NCI-H1105 treated with DMSO at 0.1 percent for 48 hours (cell line): ENCODE measurements at regions not wholly inside any gene's neighbourhood (a gene's known extent, or its start where the extent isn't known, plus 50 kb on each side); places are given as distances from the start of the nearest gene placed in this dataset.

Experiments
- DNase-seq: peaks from one replicate; lab custom pipeline; 2025; lab: John Stamatoyannopoulos, UW

GRCh38 chr10:88023676-88024075 is 160.3 kb downstream of the PTEN start:
- no peak for DNase-seq

- DNase-seq, result no peak
Observed at GRCh38 chr10:88026031-88026430, 162.6 kb downstream of the PTEN start.

GRCh38 chr10:88027570-88027969 is 164.1 kb downstream of the PTEN start:
- no peak for DNase-seq

GRCh38 chr10:88028072-88028471 is 164.6 kb downstream of the PTEN start:
- no peak for DNase-seq

GRCh38 chr10:88028654-88029053 is 165.2 kb downstream of the PTEN start:
- DNase-seq, result no peak

GRCh38 chr10:88032566-88032965 is 169.1 kb downstream of the PTEN start:
- no peak for DNase-seq

GRCh38 chr10:88033385-88033784 is 170.0 kb downstream of the PTEN start:
- DNase-seq, result no peak

GRCh38 chr10:88033793-88034192 is 170.4 kb downstream of the PTEN start:
- DNase-seq, result no peak

GRCh38 chr10:88036126-88036525 is 172.7 kb downstream of the PTEN start:
- no peak for DNase-seq

- DNase-seq, result no peak
Observed at GRCh38 chr10:88037623-88038022, 174.2 kb downstream of the PTEN start.

- DNase-seq, result no peak
Observed at GRCh38 chr10:88038268-88038667, 174.8 kb downstream of the PTEN start.

GRCh38 chr10:88039496-88040200 is 176.2 kb downstream of the PTEN start:
- no peak for DNase-seq

- DNase-seq, result no peak
Observed at GRCh38 chr10:88041243-88042159, 178.1 kb downstream of the PTEN start.

- DNase-seq, result no peak
Observed at GRCh38 chr10:88042160-88043100, 179.0 kb downstream of the PTEN start.

- DNase-seq, result no peak
Observed at GRCh38 chr10:88045096-88045495, 181.7 kb downstream of the PTEN start.

- no peak for DNase-seq
Observed at GRCh38 chr10:88045656-88046415, 182.4 kb downstream of the PTEN start.

GRCh38 chr10:88047579-88047978 is 184.2 kb downstream of the PTEN start:
- DNase-seq, result no peak

GRCh38 chr10:88048312-88048711 is 184.9 kb downstream of the PTEN start:
- no peak for DNase-seq

- no peak for DNase-seq
Observed at GRCh38 chr10:88049204-88049603, 185.8 kb downstream of the PTEN start.

- DNase-seq, result no peak
Observed at GRCh38 chr10:88057720-88058119, 194.3 kb downstream of the PTEN start.

GRCh38 chr10:88058750-88059149 is 195.3 kb downstream of the PTEN start:
- DNase-seq, result no peak
